ENCODE measurements at regions not wholly inside any gene's neighbourhood (a gene's known extent, or its start where the extent isn't known, plus 50 kb on each side); places are given as distances from the start of the nearest gene placed in this dataset.
"Not testable (repeated sequence)": the region's sequence is repeated elsewhere in the genome, so short reads cannot be mapped to it uniquely, and the experiment has no call there.

GRCh38 chr13:64753233-64754000 lies 2476.7 kb downstream of the PCDH9 start:
- no peak for DNase-seq

- DNase-seq = no peak
Measured at GRCh38 chr13:64749301-64749700, 2480.8 kb downstream of the PCDH9 start.

GRCh38 chr13:64746845-64747244 lies 2483.3 kb downstream of the PCDH9 start:
- DNase-seq = no peak

GRCh38 chr13:64740493-64740892 lies 2489.6 kb downstream of the PCDH9 start:
- DNase-seq = no peak

- DNase-seq = no peak
Measured at GRCh38 chr13:64725492-64725891, 2504.6 kb downstream of the PCDH9 start.

- DNase-seq = no peak
Measured at GRCh38 chr13:64723724-64724123, 2506.4 kb downstream of the PCDH9 start.

DNA sequence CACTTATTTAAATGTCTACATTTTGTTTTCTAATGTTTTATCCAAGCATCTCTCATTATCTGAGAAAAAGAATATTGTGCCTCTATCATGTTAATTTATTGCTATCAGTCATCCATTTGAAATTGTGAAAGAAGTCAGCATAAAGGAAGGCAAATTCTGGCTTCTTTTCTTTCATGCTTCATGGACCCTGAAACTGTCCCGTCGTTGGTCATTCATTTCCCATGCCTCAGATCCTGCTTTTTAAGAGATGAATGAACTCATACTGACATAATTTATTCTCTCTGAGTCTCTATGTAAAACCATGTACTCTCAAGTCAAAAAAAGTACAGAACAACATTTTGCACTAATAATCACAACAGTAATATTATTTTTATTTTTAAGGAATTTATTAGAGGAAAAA lies 2512.0 kb downstream of the PCDH9 start:
- no peak for DNase-seq

- no peak for DNase-seq
Measured at GRCh38 chr13:64716936-64717335, 2513.2 kb downstream of the PCDH9 start.

- DNase-seq = no peak
Measured at GRCh38 chr13:64709079-64709478, 2521.1 kb downstream of the PCDH9 start.

DNA sequence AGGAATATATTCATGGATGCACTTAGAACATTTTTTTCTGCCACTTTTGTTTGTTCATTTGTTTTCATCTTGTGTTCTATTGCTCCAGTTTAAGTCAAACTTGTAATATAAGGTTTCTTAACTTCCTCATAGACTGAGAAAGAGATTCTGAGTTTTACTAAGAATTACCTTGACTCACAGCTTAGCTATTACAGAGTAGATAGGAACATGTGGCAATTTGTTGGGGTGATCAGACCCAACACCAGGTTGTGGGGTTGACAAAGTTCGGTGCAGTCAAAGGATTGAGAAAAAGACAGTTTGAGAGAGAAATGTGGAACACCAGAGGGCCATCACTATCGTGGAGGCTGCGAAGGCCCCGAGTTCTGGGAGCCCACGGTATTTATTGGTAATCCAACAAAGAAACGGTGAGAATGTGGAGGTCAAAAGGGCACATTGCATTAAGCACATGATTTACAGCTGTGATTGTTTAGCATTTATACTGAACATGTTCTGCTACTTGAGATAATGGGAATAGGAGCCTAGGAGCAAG lies 2526.0 kb downstream of the PCDH9 start:
- DNase-seq = no peak

DNA sequence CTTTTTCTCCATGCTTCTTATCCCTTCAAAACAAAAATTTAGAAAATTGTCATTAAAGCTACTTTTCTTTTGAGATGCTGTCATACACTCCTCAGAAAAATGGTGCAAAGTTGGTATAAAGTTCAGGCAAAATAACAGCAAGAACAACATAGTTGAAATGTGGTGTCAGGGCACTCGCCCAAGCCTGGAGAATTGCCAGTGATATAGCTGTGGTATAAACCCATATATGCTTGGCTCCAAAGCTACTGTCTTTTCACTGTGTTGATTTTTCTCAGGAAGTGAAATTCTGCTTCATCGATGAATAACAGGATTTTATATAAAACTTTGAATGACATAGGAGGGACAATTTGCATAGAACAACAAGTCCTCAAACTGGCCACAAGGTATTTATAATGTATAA lies 2532.9 kb downstream of the PCDH9 start:
- DNase-seq = peak in 1 of 2 experiments; percentile 56

DNA sequence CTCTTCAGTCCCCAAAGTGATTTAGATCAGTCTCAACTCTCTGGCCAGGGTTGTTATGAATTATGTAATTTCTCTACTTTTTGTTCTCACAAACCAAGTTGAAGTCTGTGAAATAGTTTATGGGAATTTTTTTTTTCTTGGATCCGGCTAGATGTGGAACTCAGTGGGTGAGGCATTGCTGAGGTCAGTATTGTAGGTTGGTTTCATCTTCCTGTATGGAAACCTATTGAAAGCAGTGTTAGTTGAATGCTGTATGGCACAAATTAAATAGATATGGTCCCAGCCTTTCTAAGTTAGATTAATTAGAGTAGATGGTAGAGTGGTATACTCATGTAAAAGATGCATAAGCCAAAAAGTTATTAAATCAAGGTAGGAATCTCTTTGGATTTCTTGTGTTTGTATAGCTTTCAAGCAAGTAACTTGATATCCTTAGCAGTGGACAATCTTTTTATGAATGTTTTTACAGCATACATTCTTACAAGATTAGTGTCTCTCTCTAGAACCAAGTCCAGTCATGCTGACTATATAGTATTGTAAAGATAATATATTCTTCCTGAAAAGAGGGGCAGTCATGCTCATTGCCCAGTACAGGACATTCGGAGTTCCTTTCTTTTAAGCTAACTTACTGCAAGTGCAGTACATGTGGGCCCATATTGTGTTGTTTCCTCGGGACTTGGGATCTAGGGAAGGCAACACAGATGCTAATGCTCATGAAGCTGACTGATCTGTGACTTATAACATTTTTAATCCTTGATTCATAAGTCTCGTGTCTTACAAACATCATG lies 2541.1 kb downstream of the PCDH9 start:
- DNase-seq = no peak

- not testable (repeated sequence) for DNase-seq
Measured at GRCh38 chr13:64686536-64686935, 2543.6 kb downstream of the PCDH9 start.

DNA sequence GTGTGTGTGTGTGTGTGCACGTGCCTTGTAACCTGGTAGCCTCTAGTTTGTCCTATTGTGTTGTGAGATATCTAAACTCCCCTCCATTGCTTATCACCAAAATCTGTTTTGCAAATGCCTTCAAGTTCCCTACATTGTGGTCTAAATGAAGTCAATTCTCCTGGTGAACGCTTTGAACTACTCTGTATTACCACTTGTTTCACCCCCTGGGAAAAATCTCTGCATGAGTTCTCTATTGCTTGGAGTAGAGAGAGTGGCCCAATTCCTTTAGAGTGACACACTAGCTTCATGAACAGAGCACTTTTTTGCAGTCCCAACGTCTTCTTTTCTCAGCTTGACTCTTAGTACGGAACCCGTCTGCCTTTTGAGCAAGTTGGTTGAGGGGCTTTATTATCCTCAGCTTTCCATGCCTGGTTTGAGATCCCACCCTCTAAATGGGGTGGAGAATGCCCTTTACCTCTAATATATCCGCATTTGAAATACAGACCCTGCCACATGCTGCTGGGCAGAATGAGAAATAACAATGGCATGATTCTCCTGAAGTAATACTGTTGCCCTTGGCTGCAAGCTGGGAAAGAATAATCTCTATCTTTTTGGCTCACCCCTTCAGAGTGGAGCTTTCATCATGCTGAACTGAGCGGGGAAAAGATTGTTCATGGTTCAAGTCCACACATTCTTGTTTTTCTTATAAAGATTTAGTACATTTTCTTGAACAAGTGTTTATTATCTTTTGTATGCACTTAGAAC lies 2545.3 kb downstream of the PCDH9 start:
- DNase-seq = no peak

- no peak for DNase-seq
Measured at GRCh38 chr13:64684108-64684507, 2546.0 kb downstream of the PCDH9 start.

- DNase-seq = no peak
Measured at GRCh38 chr13:64680739-64681138, 2549.4 kb downstream of the PCDH9 start.

GRCh38 chr13:64675255-64675892 lies 2554.8 kb downstream of the PCDH9 start:
- DNase-seq = no peak

- no peak for DNase-seq
Measured at GRCh38 chr13:64674126-64674525, 2556.0 kb downstream of the PCDH9 start.

DNA sequence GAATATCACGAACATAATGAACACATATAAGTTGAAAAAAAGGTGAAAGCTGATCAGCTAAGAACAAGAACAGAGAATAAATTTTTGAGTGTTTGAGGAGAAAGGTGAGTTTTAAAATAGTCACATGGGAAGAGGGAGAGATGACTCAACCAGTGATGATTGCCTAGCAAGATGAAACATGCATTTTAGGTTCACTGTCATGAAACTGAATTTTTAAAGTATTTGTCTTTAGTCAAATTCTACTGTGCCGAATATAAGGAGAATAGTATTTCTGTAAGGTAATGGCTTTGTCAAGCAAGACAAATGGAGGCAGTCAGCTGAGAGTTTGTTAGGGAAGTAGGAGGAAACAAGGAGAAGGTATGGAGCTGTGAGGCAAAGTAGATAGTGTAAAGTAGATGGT lies 2557.4 kb downstream of the PCDH9 start:
- no peak for DNase-seq

DNA sequence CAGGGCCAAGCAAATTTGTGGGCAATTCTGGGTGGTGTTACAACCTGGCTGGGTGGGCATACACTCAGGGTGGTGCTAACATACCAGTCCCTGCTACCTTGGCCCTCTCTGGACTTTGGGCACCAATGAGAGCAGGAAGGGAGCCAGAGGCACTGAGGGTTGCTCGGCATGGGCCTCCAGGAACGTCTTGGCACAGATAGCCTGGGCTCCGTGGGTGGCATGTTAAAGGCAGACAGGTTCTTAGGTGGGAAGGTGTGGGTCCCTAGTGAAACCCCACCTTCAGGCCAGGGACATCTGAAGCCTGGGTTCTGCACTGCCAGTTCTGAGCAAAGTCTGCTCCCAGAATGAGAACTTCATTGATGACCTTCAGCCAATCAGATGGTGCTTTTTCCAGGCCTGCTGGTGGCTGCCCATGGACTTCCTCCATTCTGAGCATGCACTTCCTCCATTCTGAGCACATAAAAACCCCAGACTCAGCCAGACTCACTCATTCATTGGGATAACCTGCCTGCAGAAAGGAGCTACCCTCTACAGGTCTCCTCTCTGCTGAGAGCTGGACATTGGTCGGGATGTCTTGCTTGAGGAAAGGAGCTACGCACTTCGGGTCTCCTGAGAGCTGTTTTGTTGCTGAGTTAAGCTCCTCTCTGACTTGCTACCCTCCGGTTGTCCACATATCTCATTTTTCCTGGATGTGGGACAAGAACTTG lies 2567.1 kb downstream of the PCDH9 start:
- no peak for DNase-seq

DNA sequence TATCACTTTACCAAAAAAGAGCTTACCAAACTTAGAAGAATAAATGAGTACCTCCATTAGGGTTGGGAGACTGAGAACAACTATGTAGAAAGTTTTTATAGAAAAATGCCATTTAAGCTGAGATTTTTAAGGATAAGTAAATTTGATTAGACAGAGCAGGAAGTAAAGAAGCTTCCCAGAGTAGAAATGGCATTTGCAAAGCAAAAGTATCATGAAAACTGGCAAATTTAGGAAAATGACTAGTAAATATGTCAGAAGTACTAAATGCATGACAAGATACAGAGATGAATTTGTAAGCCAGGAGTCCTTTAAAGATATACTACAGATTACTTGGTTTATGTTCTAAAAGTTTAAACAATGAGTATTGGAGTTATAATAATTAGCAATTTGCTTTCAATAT lies 2581.8 kb downstream of the PCDH9 start:
- DNase-seq = no peak

DNA sequence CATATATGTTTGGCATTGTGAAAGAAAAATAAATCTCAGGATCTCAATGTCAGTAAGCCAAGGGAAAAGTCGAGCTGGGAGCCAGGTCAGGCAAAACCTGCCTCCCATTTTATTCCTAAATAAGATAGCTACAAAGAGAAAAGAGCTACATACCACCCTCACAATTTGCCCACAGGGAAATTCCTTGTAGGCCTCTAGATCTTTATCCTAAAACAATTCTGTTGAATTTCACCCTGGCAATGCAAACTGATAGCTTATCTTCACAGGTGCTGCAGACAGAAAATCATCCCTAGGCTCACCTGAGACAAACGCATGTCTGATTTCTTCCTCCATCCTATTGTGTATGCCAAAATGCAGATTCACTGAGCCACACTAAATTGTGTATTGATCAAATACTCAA lies 2587.1 kb downstream of the PCDH9 start:
- no peak for DNase-seq

Measured in NCI-H446 (cell line).